ENCODE measurements at regions not wholly inside any gene's neighbourhood (a gene's known extent, or its start where the extent isn't known, plus 50 kb on each side); places are given as distances from the start of the nearest gene placed in this dataset.

- TF ChIP-seq CTCF (IDR thresholded peaks at IDR 0.05; ENCODE audit: low read length) (no peak), EZH2 (IDR thresholded peaks at IDR 0.05; ENCODE audit: borderline replicate concordance, low read length) (no peak)
These were observed 526.3 kb upstream of the LRRTM1 start for GRCh38 chr2:80830891-80831290.
